GM12878 (cell line): ENCODE measurements at regions not wholly inside any gene's neighbourhood (a gene's known extent, or its start where the extent isn't known, plus 50 kb on each side); places are given as distances from the start of the nearest gene placed in this dataset.

ENCODE experiments used
- ATAC-seq: fragments of 200-7000 bp; cut with Tn5 transposase; 3 replicates; pipeline ENCODE4 v1.9.1; 2020; ENCODE audit warnings: mild to moderate bottlenecking, moderate library complexity
- BruUV-seq: library from RNA; stranded (reverse); fragments of 400-500 nt; replicated peaks from 2 replicates; lab custom pipeline; 2021; lab: Mats Ljungman, UMichigan
- CTCF ChIA-PET: fragments of 300-600 bp; sonication (Branson Sonifier 250); formaldehyde crosslinking; extraction: SDS; loops from one replicate; lab custom pipeline; 2021; ENCODE audit warnings: inconsistent platforms; lab: Yijun Ruan, JAX
- POLR2A ChIA-PET: fragments of 350-600 bp; formaldehyde crosslinking; extraction: SDS; loops from one replicate; lab custom pipeline; 2021; ENCODE audit warnings: inconsistent platforms; lab: Charles Lee
- RAD21 ChIA-PET: fragments of 300-600 bp; sonication (Branson Sonifier 250); formaldehyde crosslinking; loops from one replicate; lab custom pipeline; 2023; ENCODE audit warnings: antibody characterized with exemption; ENCODE audit not compliant: unreplicated experiment; lab: Charles Lee
- SMC1A ChIA-PET: fragments of 300-600 bp; sonication (Branson Sonifier 250); formaldehyde crosslinking; loops from one replicate; lab custom pipeline; 2023; ENCODE audit not compliant: unreplicated experiment, uncharacterized antibody; lab: Charles Lee
- DNase-seq: peaks from one replicate; pipeline ENCODE4 v3.0.0-alpha.2; 2011; ENCODE audit warnings: low read depth, low spot score
- FAIRE-seq: peaks from 3 replicates; lab custom pipeline; 2011; peaks lifted over from hg19 to GRCh38; lab: Jason Lieb, UNC
- H2AFZ ChIP-seq: 2 replicates; pipeline ENCODE4 v1.6.0; 2011; ENCODE audit warnings: low read depth, low read length, control low read depth; ENCODE audit not compliant: control insufficient read depth
- H3K27ac ChIP-seq: 2 replicates; pipeline ENCODE4 v1.5.1; 2011; ENCODE audit warnings: control low read depth; ENCODE audit not compliant: control insufficient read depth, insufficient read depth
- H3K27me3 ChIP-seq, 2 experiments: replicated peaks in 1 of 2; 2 replicates each; pipeline versions ENCODE4 v1.6.0 to v1.6.1; 2011; ENCODE audit warnings: low read length in 1 of 2; ENCODE audit not compliant: control insufficient read depth in 2 of 2, insufficient read depth in 2 of 2
- H3K36me3 ChIP-seq, 2 experiments: 2 replicates each; pipeline ENCODE4 v1.5.1; 2011; ENCODE audit warnings: low read length in 1 of 2; ENCODE audit not compliant: control insufficient read depth in 2 of 2, insufficient read depth in 2 of 2
- H3K4me1 ChIP-seq: 2 replicates; pipeline ENCODE4 v1.6.1; 2011; ENCODE audit warnings: mild to moderate bottlenecking, low read length, moderate library complexity, mixed read lengths; ENCODE audit not compliant: control insufficient read depth, insufficient read depth
- H3K4me2 ChIP-seq: 2 replicates; pipeline ENCODE4 v1.6.0; 2011; ENCODE audit warnings: control low read depth; ENCODE audit not compliant: control insufficient read depth, insufficient read depth
- H3K4me3 ChIP-seq: fragments of 200-600 bp; sonication (generic); 2 replicates; pipeline ENCODE4 v1.5.1; 2016
- H3K79me2 ChIP-seq: 2 replicates; pipeline ENCODE4 v1.6.0; 2011; ENCODE audit warnings: low read length; ENCODE audit not compliant: control insufficient read depth, insufficient read depth
- H3K9ac ChIP-seq: 2 replicates; pipeline ENCODE4 v1.8.0; 2011; ENCODE audit warnings: low read length, control low read depth, mixed read lengths; ENCODE audit not compliant: control insufficient read depth, insufficient read depth
- H3K9me3 ChIP-seq: replicated peaks from 3 replicates; pipeline ENCODE4 v1.5.1; 2011; ENCODE audit warnings: mild to moderate bottlenecking, low read length; ENCODE audit not compliant: control insufficient read depth, insufficient read depth
- H4K20me1 ChIP-seq: 2 replicates; pipeline ENCODE4 v1.6.0; 2011; ENCODE audit not compliant: control insufficient read depth, insufficient read depth
- ASH2L ChIP-seq: fragments of 300-600, 200-600 bp; sonication (generic); IDR thresholded peaks from 2 replicates; pipeline ENCODE4 v1.6.1; 2017; ENCODE audit warnings: low read depth, mild to moderate bottlenecking, borderline replicate concordance
- BACH1 ChIP-seq: fragments of 450-650 bp; IDR thresholded peaks from 2 replicates; pipeline ENCODE4 v1.6.1; 2017; ENCODE audit warnings: mild to moderate bottlenecking, borderline replicate concordance
- BHLHE40 ChIP-seq, 2 experiments: fragments of 450-650 bp in 1 of 2; IDR thresholded peaks; 2 replicates each; pipeline ENCODE4 v1.6.1; 2011 to 2017; ENCODE audit warnings: low read depth in 2 of 2, borderline replicate concordance in 1 of 2, improper control_type of control experiment in 1 of 2, low read length in 1 of 2, mild to moderate bottlenecking in 1 of 2
- EZH2 ChIP-seq: IDR thresholded peaks from 2 replicates; pipeline ENCODE4 v1.6.1; 2012; ENCODE audit warnings: low read depth, mild to moderate bottlenecking, control low read depth, inconsistent platforms, low read length, borderline replicate concordance; ENCODE audit not compliant: control insufficient read depth
- GATAD2B ChIP-seq: fragments of 450-650 bp; conservative IDR thresholded peaks from 2 replicates; pipeline ENCODE4 v1.6.1; 2017; ENCODE audit warnings: low read depth, mild to moderate bottlenecking, moderate library complexity
- NR2F1 ChIP-seq: fragments of 450-650 bp; conservative IDR thresholded peaks from 2 replicates; pipeline ENCODE4 v1.6.1; 2017; ENCODE audit warnings: mild to moderate bottlenecking
- POLR2AphosphoS2 ChIP-seq: IDR thresholded peaks from 2 replicates; pipeline ENCODE4 v1.6.1; 2011; ENCODE audit warnings: low read depth, mild to moderate bottlenecking, low read length, improper control_type of control experiment, moderate library complexity
- POLR2AphosphoS5 ChIP-seq: IDR thresholded peaks from 2 replicates; pipeline ENCODE4 v1.6.1; 2011; ENCODE audit warnings: mild to moderate bottlenecking, low read length, inconsistent platforms
- RCOR1 ChIP-seq: conservative IDR thresholded peaks from 2 replicates; pipeline ENCODE4 v1.6.1; 2012; ENCODE audit warnings: low read depth, low read length, improper control_type of control experiment
- SRF ChIP-seq, 2 experiments: IDR thresholded peaks; 2 replicates each; pipeline ENCODE4 v1.6.1; 2011; ENCODE audit warnings: low read depth in 2 of 2, low read length in 2 of 2, mild to moderate bottlenecking in 1 of 2, moderate library complexity in 1 of 2
- TCF7 ChIP-seq: IDR thresholded peaks from 2 replicates; pipeline ENCODE4 v1.6.1; 2014; ENCODE audit warnings: antibody characterized with exemption, borderline replicate concordance
- YBX1 ChIP-seq: fragments of 450-650 bp; IDR thresholded peaks from 2 replicates; pipeline ENCODE4 v1.6.1; 2016; ENCODE audit warnings: antibody characterized with exemption
- WGBS: methylation state at CpG from one replicate; pipeline ENCODE4 v1.1.6; 2016; ENCODE audit warnings: low lambda C conversion rate; ENCODE audit not compliant: insufficient replicate concordance, insufficient coverage; ENCODE audit errors: missing lambda C conversion rate; 5-methylcytosine and 5-hydroxymethylcytosine counted together
- in situ Hi-C: fragments of 300-500 bp; cut with MboI; formaldehyde crosslinking; loops from 9 replicates; pipeline ENCODE4 v1.14.3; 2018; ENCODE audit warnings: mixed read lengths
- intact Hi-C: fragments of 100-400 bp; cut with micrococcal nuclease; formaldehyde crosslinking; loops from one replicate; pipeline ENCODE4 v1.14.2; 2022; ENCODE audit not compliant: unreplicated experiment
- TF ChIP-seq, protein P1 (sequence below): fragments of 450-650 bp; IDR thresholded peaks from 2 replicates; pipeline ENCODE4 v1.6.1; 2018; ENCODE audit warnings: borderline replicate concordance, mild to moderate bottlenecking; ENCODE audit not compliant: partially characterized antibody
- TF ChIP-seq, protein P2 (sequence below): fragments of 450-650 bp; IDR thresholded peaks from 2 replicates; pipeline ENCODE4 v1.6.1; 2014; ENCODE audit warnings: mild to moderate bottlenecking
- TF ChIP-seq, protein P3 (sequence below): IDR thresholded peaks from 2 replicates; pipeline ENCODE4 v1.6.1; 2012; ENCODE audit warnings: mild to moderate bottlenecking, low read depth, low read length
- TF ChIP-seq, protein P4 (sequence below): fragments of 450-650 bp; IDR thresholded peaks from 2 replicates; pipeline ENCODE4 v1.6.1; 2016; ENCODE audit warnings: mild to moderate bottlenecking

DNA sequence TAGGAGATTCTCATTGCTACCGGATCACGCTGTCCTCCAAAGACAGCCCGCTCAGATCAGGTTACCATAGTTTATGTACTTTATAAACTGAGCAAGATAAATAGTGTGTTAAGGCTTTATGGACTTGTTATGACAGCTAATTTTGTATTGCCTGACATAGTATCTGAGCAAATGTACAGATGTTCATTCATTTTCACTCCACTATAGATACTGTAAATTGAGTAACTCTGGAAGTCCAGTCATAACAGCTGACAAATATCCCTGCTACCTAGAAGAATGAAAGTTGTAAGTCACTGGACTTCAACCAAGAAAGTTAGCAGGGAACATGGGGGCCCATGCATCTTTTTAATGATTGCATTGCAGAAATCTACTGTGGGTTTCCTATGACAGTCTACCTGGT is 292.4 kb upstream of the ADAMTS16 start (continued):
- no peak for TF ChIP-seq SRF (IDR thresholded peaks at IDR 0.05; ENCODE audit: low read depth in 2 of 2, low read length in 2 of 2)
- TF ChIP-seq, all 136 proteins: peak for 0

DNA sequence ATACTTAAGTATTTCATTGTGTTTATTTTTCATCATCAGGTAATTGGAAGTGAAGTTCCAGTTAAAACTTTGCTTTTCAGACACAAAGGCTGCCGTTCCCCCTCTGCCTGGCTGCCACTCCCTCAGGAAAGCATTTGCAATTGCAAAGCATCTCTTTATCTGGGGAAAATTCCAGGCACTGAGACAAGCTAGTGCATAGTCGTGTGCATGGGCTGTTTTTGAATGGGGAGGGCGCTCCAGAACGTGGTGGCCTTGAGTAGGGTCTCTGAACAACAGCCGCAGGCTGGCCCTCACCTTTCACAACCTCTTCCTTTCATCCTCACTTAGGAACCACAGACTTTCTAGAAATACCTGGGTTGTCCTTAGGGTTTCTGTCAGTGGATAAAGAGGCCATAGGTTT is 285.1 kb upstream of the ADAMTS16 start:
- intact Hi-C loops (no loop called here), in situ Hi-C loops (no loop called here)
- ChIA-PET POLR2A (no interaction called here), CTCF (no interaction called here), RAD21 (no interaction called here), SMC1A (no interaction called here)
- DNase-seq (no peak), FAIRE-seq (no peak), ATAC-seq (no peak)
- Histone ChIP-seq H3K4me1 (no peaks in the 10 kb centered on the region), H4K20me1 (no peaks in the 10 kb centered on the region), H3K79me2 (no peaks in the 10 kb centered on the region), H3K4me2 (no peak overlapping the region), H2AFZ (no peak overlapping the region), H3K4me3 (no peak overlapping the region), H3K27me3 (no peaks in the 10 kb centered on the region), H3K36me3 (no peaks in the 10 kb centered on the region), H3K9me3 (no peaks in the 10 kb centered on the region), H3K27ac (no peak overlapping the region), H3K9ac (no peak overlapping the region)
- WGBS, result 14% methylated on average over 5 of the region's 5 CpGs
- no TSS peak for BruUV-seq
- TF ChIP-seq, protein P1, sequence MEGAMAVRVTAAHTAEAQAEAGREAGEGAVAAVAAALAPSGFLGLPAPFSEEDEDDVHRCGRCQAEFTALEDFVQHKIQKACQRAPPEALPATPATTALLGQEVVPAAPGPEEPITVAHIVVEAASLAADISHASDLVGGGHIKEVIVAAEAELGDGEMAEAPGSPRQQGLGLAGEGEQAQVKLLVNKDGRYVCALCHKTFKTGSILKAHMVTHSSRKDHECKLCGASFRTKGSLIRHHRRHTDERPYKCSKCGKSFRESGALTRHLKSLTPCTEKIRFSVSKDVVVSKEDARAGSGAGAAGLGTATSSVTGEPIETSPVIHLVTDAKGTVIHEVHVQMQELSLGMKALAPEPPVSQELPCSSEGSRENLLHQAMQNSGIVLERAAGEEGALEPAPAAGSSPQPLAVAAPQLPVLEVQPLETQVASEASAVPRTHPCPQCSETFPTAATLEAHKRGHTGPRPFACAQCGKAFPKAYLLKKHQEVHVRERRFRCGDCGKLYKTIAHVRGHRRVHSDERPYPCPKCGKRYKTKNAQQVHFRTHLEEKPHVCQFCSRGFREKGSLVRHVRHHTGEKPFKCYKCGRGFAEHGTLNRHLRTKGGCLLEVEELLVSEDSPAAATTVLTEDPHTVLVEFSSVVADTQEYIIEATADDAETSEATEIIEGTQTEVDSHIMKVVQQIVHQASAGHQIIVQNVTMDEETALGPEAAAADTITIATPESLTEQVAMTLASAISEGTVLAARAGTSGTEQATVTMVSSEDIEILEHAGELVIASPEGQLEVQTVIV, result no peak
- TF ChIP-seq, protein P2, sequence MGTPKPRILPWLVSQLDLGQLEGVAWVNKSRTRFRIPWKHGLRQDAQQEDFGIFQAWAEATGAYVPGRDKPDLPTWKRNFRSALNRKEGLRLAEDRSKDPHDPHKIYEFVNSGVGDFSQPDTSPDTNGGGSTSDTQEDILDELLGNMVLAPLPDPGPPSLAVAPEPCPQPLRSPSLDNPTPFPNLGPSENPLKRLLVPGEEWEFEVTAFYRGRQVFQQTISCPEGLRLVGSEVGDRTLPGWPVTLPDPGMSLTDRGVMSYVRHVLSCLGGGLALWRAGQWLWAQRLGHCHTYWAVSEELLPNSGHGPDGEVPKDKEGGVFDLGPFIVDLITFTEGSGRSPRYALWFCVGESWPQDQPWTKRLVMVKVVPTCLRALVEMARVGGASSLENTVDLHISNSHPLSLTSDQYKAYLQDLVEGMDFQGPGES, result no peak
- TF ChIP-seq POLR2AphosphoS2, result no peak
- no peak for TF ChIP-seq POLR2AphosphoS5
- no peak for TF ChIP-seq EZH2
- TF ChIP-seq, protein P3, sequence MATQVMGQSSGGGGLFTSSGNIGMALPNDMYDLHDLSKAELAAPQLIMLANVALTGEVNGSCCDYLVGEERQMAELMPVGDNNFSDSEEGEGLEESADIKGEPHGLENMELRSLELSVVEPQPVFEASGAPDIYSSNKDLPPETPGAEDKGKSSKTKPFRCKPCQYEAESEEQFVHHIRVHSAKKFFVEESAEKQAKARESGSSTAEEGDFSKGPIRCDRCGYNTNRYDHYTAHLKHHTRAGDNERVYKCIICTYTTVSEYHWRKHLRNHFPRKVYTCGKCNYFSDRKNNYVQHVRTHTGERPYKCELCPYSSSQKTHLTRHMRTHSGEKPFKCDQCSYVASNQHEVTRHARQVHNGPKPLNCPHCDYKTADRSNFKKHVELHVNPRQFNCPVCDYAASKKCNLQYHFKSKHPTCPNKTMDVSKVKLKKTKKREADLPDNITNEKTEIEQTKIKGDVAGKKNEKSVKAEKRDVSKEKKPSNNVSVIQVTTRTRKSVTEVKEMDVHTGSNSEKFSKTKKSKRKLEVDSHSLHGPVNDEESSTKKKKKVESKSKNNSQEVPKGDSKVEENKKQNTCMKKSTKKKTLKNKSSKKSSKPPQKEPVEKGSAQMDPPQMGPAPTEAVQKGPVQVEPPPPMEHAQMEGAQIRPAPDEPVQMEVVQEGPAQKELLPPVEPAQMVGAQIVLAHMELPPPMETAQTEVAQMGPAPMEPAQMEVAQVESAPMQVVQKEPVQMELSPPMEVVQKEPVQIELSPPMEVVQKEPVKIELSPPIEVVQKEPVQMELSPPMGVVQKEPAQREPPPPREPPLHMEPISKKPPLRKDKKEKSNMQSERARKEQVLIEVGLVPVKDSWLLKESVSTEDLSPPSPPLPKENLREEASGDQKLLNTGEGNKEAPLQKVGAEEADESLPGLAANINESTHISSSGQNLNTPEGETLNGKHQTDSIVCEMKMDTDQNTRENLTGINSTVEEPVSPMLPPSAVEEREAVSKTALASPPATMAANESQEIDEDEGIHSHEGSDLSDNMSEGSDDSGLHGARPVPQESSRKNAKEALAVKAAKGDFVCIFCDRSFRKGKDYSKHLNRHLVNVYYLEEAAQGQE, result no peak
- TF ChIP-seq TCF7, result no peak
- TF ChIP-seq ASH2L, result no peak
- TF ChIP-seq, protein P4, sequence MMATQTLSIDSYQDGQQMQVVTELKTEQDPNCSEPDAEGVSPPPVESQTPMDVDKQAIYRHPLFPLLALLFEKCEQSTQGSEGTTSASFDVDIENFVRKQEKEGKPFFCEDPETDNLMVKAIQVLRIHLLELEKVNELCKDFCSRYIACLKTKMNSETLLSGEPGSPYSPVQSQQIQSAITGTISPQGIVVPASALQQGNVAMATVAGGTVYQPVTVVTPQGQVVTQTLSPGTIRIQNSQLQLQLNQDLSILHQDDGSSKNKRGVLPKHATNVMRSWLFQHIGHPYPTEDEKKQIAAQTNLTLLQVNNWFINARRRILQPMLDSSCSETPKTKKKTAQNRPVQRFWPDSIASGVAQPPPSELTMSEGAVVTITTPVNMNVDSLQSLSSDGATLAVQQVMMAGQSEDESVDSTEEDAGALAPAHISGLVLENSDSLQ, result no peak
- TF ChIP-seq NR2F1, result no peak
- TF ChIP-seq BHLHE40 (IDR thresholded peaks at IDR 0.05; ENCODE audit: borderline replicate concordance in 1 of 2, low read depth in 2 of 2, low read length in 1 of 2), result no peak
- no peak for TF ChIP-seq GATAD2B
- TF ChIP-seq BACH1, result no peak
- no peak for TF ChIP-seq RCOR1
- TF ChIP-seq YBX1, result no peak
